ENCODE measurements at regions not wholly inside any gene's neighbourhood (a gene's known extent, or its start where the extent isn't known, plus 50 kb on each side); places are given as distances from the start of the nearest gene placed in this dataset.

GRCh38 chr7:142698429-142698828 lies 50.8 kb upstream of the PRSS1 start:
- no peak overlapping the region for H3K4me3 ChIP-seq
- no peak for TF ChIP-seq POLR2A (IDR thresholded peaks at IDR 0.05)
- TF ChIP-seq POLR2AphosphoS5 (IDR thresholded peaks at IDR 0.05) = no peak
- no peak for TF ChIP-seq CTCF (IDR thresholded peaks at IDR 0.05)
- intact Hi-C loops (cut with DNase I; ENCODE audit: low total_unique reads) = no loop called here
- no peak for DNase-seq (ENCODE audit: low spot score in 2 of 2)
- no peaks in the 10 kb centered on the region for H3K27me3 ChIP-seq
- H3K27ac ChIP-seq = no peak overlapping the region
- H3K4me1 ChIP-seq = no peaks in the 10 kb centered on the region
- no peaks in the 10 kb centered on the region for H3K9me3 ChIP-seq
- H3K36me3 ChIP-seq = no peaks in the 10 kb centered on the region

GRCh38 chr7:142697270-142697669 lies 52.0 kb upstream of the PRSS1 start:
- Histone ChIP-seq H3K9me3 (no peaks in the 10 kb centered on the region), H3K36me3 (no peaks in the 10 kb centered on the region), H3K4me1 (no peaks in the 10 kb centered on the region), H3K4me3 (no peak overlapping the region), H3K27me3 (no peaks in the 10 kb centered on the region), H3K27ac (no peak overlapping the region)
- no peak for TF ChIP-seq POLR2AphosphoS5 (IDR thresholded peaks at IDR 0.05)
- TF ChIP-seq CTCF (IDR thresholded peaks at IDR 0.05) = no peak
- TF ChIP-seq POLR2A (IDR thresholded peaks at IDR 0.05) = no peak
- intact Hi-C loops (cut with DNase I; ENCODE audit: low total_unique reads) = no loop called here
- no peak for DNase-seq (ENCODE audit: low spot score in 2 of 2)

GRCh38 chr7:142696456-142697179 lies 52.7 kb upstream of the PRSS1 start:
- no peak for DNase-seq (ENCODE audit: low spot score in 2 of 2)
- Histone ChIP-seq H3K27ac (no peak overlapping the region), H3K36me3 (no peaks in the 10 kb centered on the region), H3K27me3 (no peaks in the 10 kb centered on the region), H3K4me3 (no peak overlapping the region), H3K4me1 (no peaks in the 10 kb centered on the region), H3K9me3 (no peaks in the 10 kb centered on the region)
- intact Hi-C loops (cut with DNase I; ENCODE audit: low total_unique reads) = no loop called here
- TF ChIP-seq POLR2AphosphoS5 (IDR thresholded peaks at IDR 0.05) (no peak), CTCF (IDR thresholded peaks at IDR 0.05) (no peak), POLR2A (IDR thresholded peaks at IDR 0.05) (no peak)

- H3K27me3 ChIP-seq = no peaks in the 10 kb centered on the region
- no peaks in the 10 kb centered on the region for H3K9me3 ChIP-seq
- H3K4me3 ChIP-seq = no peak overlapping the region
- DNase-seq (ENCODE audit: low spot score in 2 of 2) = no peak
- TF ChIP-seq POLR2AphosphoS5 (IDR thresholded peaks at IDR 0.05) (no peak), POLR2A (IDR thresholded peaks at IDR 0.05) (no peak), CTCF (IDR thresholded peaks at IDR 0.05) (no peak)
- no peak overlapping the region for H3K27ac ChIP-seq
- no peaks in the 10 kb centered on the region for H3K4me1 ChIP-seq
- intact Hi-C loops (cut with DNase I; ENCODE audit: low total_unique reads) = no loop called here
- no peaks in the 10 kb centered on the region for H3K36me3 ChIP-seq
These were observed 55.4 kb upstream of the PRSS1 start for GRCh38 chr7:142693911-142694310.

- TF ChIP-seq POLR2A (IDR thresholded peaks at IDR 0.05) = no peak
- no peak for TF ChIP-seq CTCF (IDR thresholded peaks at IDR 0.05)
- no peak for TF ChIP-seq POLR2AphosphoS5 (IDR thresholded peaks at IDR 0.05)
These were observed 58.6 kb upstream of the PRSS1 start for GRCh38 chr7:142690554-142691182.

More at GRCh38 chr7:142690554-142691182, 58.6 kb upstream of the PRSS1 start:
- Histone ChIP-seq H3K4me1 (no peaks in the 10 kb centered on the region), H3K27me3 (no peaks in the 10 kb centered on the region), H3K4me3 (no peak overlapping the region), H3K9me3 (no peaks in the 10 kb centered on the region), H3K36me3 (no peaks in the 10 kb centered on the region), H3K27ac (no peak overlapping the region)
- DNase-seq (ENCODE audit: low spot score in 2 of 2) = no peak
- intact Hi-C loops (cut with DNase I; ENCODE audit: low total_unique reads) = no loop called here

All from breast epithelium (tissue), 4 donors.